GOT3 (cell line): ENCODE measurements at regions not wholly inside any gene's neighbourhood (a gene's known extent, or its start where the extent isn't known, plus 50 kb on each side); places are given as distances from the start of the nearest gene placed in this dataset.

ENCODE experiments used
- DNase-seq: peaks from one replicate; lab custom pipeline; 2025; ENCODE audit warnings: mixed read lengths; lab: John Stamatoyannopoulos, UW

DNA sequence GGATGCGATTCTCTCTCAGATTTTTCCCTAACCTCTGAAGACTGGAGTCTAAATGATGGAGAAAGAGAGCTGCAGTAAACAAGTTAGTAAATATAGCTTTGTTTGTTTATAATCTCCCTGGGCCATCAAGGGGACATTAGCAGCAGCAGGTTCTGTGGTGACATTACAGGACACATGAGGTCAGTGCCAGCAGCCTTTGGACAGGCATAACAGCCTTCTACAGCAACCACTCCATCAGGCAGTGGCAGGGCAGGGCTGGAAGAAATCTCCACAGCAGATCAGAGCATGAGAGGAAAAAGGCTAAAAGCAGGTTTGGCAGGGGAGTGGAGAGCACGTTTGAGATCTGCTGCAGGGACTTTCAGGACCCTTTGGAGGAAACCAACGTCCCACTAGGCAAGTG is 127.6 kb upstream of the ACP3 start:
- no peak for DNase-seq

GRCh38 chr3:132196113-132196512 is 121.1 kb upstream of the ACP3 start:
- DNase-seq, result no peak

- DNase-seq, result no peak
These were observed 118.7 kb upstream of the ACP3 start for GRCh38 chr3:132198516-132198915.

DNA sequence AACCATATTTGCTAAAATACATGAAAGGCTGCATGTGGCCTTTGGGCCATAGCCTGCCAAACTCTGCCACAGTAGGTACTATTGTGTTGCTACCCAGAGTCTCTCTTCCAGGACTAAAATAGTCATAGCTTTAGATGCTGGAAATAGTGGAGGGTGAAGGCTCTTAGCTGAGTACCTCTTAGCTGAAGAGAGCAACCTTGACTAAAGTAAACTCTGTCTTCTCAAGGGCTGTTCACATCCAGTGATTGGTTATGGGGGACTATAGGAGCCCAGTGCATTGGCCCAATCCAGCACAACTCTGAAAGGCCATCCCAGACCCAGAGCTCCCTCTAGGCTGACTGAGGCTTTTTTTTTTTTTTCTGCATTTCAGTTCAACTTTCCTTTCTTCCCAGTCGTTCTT is 117.8 kb upstream of the ACP3 start:
- DNase-seq, result no peak

DNA sequence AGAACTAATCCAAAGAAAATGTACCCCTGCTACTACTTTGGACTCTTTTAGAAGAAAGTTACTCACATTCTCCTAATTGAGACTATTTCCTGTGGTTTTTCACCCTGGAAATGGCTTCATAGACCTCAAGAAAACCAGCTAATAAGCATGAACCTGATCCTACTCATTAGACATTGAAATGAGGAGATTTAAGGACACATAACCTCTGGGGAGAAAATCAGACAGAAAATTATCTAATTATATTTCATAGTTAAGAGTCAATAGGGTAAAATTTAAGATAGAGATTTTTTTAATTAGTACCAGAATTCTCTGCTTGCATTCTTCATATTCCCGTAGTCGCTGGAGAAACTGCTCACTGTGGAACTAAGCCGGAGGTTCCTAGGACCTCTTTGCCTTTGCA is 114.6 kb upstream of the ACP3 start:
- no peak for DNase-seq

GRCh38 chr3:132203889-132204596 is 113.2 kb upstream of the ACP3 start:
- no peak for DNase-seq

DNA sequence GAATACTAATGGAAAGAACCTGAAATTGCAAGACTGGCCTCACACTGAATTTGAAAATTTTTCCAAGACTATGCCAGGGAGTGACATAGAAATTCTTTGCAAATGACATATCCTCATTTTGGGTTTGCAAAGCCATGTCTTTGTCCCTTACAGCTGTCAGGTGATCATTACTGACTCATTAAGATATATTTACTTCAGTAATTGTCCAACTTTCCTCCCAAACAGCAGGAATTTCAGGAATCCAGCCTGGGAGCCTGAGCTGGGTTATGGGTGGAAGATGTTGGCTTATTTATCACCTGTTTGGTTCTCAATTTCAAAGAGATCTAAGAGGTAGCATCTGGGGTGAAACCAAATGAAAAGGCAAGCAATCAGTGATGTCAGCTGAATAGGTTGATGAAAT is 111.6 kb upstream of the ACP3 start:
- no peak for DNase-seq

DNA sequence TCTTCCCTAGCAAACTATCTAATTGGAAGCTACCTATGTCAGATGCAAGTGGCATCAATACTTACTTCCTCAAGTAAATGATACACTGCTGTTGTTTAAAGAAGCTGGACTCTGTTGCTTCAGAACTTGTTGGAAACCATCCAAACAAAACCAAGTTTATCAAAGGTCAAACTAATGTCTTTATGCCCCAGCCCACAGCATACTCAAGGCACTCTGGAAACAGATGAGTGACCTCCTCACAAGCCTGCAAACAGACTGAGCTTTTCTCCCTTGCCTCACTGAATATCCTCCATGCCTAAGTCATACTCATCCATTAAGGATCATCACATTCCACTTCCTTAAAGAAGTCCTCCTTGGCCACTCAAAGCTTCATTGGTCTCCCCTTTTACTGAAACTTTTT is 107.4 kb upstream of the ACP3 start:
- no peak for DNase-seq

- no peak for DNase-seq
These were observed 106.5 kb upstream of the ACP3 start for GRCh38 chr3:132210476-132211346.

- DNase-seq, result no peak
These were observed 105.3 kb upstream of the ACP3 start for GRCh38 chr3:132211896-132212295.

DNA sequence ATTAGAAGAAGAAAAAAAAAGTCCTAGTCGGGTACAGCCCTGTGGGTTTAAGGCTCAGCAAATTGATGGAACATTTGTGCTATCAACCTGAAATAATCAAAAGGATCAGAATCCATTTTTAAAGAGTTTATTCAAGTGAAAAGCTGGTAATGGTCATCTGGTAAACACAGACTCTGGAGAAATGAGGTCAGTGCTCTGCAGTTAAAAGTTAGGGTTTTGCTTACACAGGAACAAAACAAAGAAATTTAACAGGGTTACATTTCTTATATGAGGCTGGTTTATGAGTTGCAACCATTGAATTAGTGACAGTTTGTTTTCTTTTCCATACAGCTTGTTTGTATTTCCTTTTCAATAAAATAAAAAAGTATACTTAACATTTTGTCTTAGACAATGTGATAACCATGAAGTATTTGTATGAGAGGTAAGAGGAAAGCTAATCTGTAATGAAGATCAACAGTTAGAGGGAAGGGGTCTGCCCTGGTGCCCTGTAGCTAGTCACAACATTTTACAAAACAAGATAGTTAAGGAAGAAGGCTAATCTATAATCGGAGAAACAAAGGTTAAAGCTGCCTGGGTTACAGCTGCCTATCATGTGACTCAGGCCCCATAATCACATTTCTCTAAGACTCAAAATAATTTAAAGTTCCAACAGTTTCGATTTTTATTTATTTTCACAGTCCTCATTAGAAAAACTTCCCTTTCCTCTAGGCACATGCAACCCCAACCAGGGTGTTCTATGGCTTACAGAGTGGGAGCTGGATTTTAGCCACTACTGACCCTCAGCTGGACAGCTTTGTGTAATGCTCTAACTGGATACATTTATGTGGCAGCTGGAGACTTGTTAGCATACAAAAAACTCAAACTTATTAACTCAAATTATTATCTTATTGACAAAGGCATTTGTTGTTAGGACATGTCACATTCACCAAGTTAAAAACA is 98.1 kb upstream of the ACP3 start:
- no peak for DNase-seq

DNA sequence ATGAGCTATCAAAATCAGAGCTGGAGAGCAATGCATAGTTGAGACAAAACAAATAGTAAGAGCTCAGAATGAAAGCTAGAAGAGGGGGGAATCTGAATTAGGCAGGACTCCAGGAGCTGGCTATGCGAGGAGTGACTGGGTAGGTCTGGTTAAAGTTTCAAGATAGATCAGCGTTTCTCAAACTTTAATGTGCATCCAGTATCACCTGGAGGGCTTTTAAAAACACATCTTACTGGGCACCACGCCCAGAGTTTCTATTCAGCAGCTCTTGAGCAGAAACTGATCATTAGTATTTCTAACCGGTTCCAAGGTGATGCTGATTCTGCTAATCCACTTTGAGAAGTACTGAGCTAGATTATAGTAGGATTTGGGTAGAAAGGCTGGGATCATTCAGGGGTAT is 96.2 kb upstream of the ACP3 start:
- DNase-seq, result no peak

DNA sequence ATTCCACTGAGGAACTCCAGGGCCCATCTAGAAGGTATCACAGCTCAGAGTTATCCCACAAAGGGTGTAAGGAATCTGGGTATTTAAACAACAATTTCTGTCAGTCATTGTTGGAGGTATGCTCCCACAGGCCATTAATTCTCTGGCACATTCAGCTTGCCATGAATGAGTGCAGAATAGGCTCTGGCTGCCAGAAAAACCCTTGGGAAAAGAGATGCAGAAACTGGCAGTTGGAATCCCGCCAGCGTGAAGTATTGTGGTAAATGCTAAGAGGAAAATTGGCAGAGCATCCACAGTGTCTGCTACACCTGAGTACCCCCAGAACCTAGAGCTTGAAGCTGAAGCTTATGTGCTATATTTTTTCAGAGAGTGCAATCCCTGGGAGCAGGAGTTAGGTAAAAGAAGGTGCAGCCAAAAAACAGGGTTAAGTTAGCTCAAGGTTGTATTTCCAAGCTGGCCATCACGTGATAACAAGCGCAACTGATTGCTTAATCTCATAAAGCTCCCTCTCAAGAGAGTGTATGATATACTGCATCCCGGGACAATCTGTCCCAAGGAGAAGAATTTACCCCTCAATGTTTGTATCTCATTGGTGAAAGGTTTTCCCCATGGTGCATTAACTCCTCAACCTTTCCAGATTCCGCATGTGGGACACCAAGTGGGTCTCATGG is 94.2 kb upstream of the ACP3 start:
- DNase-seq, result no peak

GRCh38 chr3:132225664-132226063 is 91.5 kb upstream of the ACP3 start:
- DNase-seq, result no peak

DNA sequence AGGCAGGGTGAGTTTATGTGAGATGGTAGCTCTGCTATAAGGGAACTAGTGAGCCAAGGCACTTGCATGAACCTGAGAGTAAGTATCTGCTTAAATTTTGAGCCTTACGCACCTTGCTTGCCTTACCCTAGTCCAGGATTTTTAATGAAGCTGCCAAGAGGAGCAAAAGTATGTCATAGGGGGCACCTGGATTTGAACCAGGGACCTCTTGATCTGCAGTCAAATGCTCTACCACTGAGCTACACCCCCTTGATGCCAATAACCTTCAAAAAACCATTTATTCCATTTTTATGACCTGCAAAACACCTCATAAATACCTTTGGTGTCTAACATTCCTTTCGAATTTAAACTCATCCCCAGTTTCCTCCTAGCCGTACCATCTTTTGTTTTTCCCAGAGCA is 88.3 kb upstream of the ACP3 start:
- DNase-seq, result no peak

DNA sequence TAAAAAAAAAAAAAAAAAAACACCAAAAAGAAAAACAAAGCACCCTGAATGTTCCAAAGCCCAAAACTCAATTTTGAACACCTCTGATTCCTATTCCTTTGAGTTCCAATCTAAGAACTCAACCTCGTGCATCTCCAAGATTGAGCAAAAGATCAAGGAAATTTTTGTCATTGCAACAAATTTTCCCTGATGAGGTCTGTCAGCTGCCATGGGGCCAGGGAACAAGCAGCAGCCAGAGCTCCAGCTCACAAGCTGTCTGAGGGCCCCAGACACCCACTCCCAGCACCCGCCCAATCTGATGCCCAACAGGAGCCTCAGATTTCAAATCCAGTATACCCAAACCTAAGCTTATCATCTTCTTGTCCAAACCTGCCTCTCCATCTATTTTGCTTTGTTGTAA is 87.6 kb upstream of the ACP3 start:
- DNase-seq, result no peak

GRCh38 chr3:132230156-132231000 is 86.8 kb upstream of the ACP3 start:
- DNase-seq, result no peak

- peak; percentile 9 for DNase-seq
These were observed 85.6 kb upstream of the ACP3 start for GRCh38 chr3:132231633-132232032.

GRCh38 chr3:132232231-132232792 is 84.9 kb upstream of the ACP3 start:
- DNase-seq, result no peak
